HG03432 (cell line): ENCODE measurements at regions not wholly inside any gene's neighbourhood (a gene's known extent, or its start where the extent isn't known, plus 50 kb on each side); places are given as distances from the start of the nearest gene placed in this dataset.

ENCODE experiments used
- ATAC-seq: cut with Tn5 transposase; IDR thresholded peaks from one replicate; pipeline ENCODE4 v1.9.1; 2021; ENCODE audit warnings: mild to moderate bottlenecking, moderate library complexity; ENCODE audit not compliant: unreplicated experiment

DNA sequence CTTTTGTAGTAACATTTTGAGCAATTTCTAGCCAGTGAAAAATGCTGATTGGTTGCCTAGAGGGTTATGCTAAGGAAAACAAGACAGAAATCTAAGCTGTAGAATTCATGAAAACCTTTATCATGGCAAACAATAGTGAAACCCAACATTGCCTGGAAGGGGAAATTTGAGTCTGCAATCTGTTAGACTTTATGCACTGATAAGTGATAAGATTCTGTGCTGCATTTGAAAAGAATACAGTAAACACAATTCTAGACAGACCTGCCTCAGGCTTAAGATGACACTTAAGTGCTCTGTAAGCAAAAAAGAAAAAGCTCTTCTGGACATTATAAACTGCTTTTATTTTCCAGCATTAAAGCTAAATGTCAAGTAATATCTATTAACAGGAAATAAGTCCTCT lies 519.3 kb downstream of the ISL1 start:
- ATAC-seq, result no peak

DNA sequence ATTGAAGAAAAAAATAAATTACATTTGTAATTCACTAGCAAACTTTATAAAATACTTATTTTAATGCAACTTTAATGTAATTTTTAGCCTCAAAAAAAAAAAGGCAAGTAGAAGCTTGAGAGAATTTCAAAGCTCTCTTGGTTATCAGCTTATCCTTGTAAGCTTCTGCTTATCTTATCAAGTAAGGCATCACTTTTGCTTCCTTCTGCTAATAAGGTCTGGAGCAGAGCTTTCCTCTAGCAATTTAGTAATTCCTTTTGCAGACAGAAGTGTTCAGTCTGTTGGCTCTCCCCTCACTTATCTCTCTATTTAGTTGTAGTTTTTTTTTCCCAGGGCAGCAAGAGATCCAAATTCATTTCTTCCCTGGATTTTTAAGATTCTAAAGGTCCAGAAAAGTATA lies 525.0 kb downstream of the ISL1 start:
- ATAC-seq, result no peak

DNA sequence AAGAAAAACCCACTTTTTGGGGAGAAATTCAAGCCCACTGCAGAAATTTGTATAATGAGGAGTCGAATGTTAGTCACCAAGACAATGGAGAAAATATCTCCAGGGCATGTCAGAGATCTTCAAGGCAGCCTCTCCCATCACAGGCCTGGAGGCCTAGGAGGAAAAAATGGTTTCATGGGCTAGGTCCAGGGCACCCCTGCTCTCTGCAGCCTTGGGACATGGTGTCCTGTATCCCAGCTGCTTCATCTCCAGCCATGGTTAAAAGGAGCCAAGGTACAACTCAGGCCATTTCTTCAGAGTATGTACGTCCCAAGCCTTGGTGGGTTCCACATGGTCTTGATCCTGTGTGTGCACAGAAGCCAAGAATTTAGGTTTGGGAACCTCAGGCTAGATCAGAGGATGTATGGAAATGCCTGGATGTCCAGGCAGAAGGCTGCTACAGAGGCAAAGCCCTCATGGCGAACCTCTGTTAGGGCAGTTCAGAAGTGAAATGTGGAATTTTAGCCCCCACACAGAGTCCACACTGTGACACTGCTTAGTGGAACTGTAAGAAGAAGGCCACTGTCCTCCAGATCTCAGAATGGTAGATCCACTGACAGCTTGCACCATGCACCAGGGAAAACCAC lies 561.4 kb downstream of the ISL1 start:
- no peak for ATAC-seq

DNA sequence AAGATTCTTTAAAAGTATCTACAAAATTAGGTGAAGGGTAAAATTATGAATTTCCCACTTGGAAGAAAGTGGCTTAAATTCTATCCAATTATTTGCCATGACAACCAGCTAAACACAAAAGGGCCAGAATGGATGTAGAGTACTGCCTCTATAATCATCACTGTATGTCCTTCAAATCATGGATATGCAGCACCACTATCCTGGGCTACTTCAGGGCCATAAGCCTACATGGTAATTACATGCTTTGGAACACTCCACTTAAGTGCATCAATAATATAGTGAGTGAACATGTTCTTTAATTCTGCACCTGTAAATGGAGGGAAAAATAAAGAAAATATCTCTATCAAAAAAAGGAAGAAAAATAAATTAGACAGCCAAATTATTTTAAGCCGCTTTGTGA lies 575.2 kb downstream of the ISL1 start:
- no peak for ATAC-seq

DNA sequence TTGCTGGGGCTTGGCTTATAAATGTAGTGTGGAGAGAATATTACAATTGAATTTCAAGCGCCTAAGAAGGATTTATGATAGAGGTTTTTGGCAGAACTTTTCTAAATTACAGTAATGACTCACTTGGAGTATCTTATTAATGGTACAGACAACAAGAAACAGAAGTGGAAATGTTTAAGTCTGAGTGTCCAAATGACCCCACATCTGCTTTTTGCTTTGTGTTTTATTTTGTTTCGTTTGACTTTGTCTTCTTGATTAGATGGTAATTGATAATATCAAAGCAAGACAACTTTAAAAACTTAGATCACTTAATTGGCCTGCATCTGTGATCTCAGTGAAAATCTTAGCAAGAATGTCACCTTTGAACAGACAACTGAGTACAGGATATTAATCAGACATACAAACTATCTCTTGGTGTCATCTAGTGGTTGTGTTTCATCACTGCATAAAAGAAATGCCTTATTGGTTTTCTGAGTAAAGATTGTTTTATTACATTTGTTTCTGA lies 577.4 kb downstream of the ISL1 start:
- peak; percentile 47 for ATAC-seq

DNA sequence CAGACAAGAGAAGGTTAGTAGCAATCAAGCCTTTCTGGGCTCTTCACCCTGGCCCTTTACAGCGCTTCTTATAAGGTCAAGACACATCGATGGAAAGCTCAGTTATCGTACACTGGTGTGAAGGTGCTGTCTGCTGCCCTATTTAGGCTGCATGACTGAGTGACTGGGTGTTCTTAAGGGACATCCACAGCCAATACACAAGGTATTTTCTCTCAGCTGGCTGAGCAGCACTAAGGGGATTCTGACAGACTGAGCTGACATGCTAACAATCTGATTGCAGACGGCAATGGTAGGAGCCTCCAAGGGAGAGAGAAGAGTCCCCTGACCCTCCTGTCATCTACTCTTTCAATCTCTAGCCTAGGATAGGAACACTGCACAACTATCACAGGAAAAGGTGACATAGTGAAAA lies 577.9 kb downstream of the ISL1 start:
- peak; percentile 24 for ATAC-seq

DNA sequence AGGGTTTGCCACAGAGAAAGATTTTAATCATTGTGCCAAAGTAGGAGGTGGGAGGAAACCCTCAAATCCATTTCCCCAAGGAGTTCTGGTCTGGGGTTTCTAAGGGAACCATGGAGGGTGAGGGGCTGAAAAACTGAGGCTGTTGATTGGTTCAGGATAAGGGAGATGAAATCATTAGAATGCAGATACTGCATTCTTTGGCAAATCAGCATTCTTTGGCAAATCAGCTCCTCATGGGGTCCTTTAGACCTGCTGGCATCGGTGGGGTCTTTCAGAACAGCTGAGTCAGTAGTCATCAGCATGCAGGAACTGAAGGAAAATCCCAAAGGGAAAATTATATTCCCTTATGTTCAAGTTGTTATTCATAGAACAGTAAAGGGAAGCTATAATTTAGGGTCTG lies 585.5 kb downstream of the ISL1 start:
- no peak for ATAC-seq

DNA sequence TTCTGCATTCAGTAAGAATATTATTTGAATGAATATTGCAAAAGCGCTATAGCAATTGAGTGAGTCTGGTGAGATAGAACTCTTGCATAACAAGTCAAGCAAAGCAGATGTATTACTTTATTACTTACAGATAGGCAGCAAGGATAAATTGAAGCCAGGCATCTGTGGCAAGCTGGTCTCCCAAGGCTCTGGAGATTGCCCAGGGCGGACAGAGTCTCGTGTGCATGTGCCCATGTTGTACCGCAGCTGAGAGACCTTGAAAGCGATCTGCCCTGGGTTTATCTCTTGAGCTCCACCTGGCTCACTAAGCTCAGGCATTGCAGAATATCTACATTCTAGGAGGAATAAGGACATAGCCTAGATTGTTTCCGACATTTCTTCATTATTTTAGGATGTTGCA lies 591.6 kb downstream of the ISL1 start:
- no peak for ATAC-seq

DNA sequence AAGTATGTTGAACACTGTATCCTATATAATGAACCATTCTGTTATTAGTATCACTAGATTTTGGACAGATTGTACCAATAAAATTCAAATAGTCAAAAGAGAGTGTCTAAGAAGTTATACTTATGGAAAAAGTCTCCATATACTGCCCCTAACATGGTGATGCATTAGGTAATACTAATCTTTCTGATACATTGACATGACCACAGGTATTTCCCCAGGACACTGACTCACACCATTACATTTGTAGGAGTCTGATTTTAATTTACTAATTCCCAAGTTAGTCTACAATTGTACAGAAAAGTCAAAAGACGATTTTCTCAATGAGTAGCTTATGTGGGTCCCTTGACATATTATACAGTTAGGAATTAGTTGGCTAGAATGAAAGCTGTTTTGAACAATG lies 593.8 kb downstream of the ISL1 start:
- ATAC-seq, result no peak

DNA sequence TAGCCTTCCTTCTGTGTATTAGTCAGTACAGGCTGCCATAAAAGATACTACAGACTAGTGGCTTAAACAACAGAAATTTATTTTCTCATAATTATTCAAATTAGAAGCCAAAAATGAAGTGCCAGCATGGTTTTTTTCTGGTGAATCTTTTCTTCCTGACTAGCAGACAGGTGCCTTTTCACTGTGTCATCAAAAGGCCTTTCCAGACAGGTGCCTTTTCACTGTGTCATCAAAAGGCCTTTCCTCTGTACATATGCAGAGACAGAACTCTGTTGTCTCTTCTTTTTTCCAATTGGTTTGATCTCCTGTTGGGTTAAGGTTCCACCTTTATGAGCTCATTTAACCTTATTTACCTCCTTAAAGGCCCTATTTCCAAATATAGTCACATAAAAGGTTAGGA lies 599.9 kb downstream of the ISL1 start:
- ATAC-seq, result no peak

DNA sequence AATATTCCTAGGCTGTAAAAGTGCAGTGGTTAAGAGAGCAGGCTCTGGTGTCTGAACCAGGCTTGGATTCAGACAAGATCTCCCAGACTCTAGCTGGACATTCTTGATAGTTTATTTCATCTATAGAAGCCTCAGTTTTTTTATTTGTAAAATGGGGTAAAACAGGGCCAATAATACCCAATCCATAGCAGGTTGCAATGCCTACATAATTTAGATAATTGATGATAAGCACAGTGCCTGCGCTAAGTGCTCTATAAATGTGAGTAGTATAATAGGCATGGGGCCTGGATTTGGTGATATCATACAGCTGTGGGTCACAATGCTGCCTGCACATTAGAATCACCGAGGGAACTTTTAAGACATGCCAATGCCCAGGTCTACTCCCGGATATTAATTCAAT lies 603.5 kb downstream of the ISL1 start:
- ATAC-seq, result no peak

DNA sequence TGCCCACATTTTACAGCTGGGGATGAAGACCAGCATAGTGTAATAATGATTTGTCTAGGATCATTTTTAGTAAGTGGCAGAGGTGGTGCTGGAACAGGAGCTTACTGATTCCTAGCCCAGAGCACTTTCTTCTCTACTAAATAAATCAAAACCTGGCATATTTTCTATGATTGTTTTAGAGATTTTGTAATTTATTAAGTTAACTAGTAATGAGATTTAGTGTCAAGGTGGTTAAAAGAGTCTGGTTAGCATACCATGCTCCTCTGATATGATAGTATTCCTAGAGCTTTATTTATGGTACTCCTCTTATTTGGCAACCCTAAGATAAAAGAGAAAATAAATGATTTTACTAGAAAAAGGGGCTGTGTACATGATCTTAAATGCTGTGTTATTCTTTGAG lies 604.0 kb downstream of the ISL1 start:
- no peak for ATAC-seq

DNA sequence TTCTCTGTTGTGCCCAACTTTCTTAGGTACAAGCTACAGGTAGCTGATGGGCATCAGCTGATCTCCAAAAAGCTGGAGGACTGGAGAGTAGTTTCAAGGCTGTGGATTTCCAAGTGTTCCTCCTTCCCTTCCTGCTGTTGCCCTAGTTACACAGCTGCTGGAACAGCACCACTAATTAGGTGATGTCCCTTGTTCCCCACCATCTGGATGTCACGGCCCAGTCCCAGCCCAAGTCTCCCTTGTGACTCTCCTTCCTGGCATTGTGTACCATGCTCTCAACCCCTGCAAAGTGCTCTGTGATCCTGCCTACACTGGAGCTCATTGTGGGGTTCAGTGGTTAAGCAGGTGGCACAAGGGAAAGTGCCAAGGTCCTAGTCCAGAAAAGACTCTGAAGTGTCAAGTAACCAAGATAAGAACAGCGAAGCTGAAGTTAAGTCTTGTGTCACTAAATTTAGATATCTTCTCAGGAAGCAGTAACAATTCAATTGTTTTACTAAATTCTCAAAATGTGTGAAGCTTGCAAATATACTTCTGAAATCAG lies 604.5 kb downstream of the ISL1 start:
- no peak for ATAC-seq

DNA sequence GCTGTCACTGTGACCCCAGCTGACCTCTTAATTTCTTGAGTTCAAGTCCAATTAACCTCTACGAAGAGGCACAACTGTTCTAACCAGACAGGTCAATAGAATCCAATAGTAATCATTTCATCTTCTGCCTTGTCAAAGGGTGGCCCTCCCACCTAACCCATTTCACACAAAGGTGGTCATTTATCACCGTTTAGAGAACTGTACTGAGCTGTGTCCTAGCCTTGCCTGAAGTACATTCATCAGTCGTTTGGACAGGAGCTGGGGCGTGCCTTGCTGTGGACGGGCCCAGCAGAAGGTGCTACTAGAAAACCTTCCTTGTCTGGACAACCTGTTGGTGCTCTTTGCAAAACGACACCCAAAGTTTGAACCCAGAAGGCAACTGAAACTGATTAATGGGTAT lies 605.4 kb downstream of the ISL1 start:
- ATAC-seq, result no peak

DNA sequence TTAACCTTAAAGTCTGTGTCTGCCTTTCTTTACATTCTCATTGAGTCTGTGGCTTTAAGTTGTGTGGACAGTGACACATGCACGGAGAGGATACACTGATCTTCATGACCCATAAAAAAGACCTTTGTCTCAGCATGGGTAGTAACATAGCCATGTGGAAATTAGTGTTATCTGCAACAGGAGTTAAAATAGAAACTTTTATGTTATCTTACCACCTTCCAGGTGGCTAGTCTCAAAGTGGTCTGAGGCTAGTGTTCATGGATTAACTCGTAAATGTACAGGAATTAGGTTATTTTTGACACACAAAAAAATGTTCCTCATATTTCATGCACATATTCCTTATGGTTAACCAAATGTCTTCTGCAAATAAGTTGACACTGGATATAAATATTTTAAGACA lies 607.0 kb downstream of the ISL1 start:
- ATAC-seq, result no peak

DNA sequence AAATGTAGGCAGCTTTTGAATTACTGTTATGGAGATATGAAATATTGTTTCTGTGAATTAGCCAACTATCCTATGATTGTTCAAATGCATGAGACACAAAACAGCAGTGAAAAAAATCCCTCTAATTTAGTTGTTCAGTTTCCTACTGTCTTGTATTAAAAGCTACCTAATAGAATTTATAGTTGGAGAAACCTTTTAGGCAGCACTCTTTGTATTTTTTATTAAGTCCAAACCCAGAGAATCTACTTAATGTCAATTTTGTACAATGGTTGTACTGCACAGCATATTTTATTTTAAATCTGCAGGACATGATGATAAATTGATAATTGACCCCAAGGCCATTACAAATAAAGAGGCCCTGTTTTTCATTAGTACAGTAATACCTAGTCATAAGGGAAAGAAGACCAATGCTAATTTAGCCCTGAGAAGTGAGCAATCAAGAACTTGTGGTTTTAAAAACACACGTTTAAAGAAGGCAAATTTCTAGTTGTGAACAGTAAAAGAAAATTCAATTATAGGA lies 607.5 kb downstream of the ISL1 start:
- no peak for ATAC-seq

DNA sequence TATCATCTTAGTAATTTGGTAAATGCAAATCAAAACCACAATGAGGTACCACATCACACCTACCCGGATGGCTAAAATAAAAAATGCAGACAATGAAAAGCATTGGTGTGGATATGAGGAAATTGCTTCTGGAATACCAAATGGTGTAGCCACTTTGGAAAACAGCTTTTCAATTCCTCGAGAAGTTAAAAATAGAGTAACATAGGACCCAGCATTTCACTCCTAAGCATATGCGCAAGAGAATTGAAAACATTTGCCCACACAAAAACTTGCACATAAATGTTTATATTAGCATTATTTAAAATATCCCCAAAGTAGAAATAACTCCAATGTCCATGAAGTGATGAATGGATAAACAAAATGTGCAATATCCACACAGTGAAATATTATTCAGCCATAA lies 608.7 kb downstream of the ISL1 start:
- ATAC-seq, result no peak

DNA sequence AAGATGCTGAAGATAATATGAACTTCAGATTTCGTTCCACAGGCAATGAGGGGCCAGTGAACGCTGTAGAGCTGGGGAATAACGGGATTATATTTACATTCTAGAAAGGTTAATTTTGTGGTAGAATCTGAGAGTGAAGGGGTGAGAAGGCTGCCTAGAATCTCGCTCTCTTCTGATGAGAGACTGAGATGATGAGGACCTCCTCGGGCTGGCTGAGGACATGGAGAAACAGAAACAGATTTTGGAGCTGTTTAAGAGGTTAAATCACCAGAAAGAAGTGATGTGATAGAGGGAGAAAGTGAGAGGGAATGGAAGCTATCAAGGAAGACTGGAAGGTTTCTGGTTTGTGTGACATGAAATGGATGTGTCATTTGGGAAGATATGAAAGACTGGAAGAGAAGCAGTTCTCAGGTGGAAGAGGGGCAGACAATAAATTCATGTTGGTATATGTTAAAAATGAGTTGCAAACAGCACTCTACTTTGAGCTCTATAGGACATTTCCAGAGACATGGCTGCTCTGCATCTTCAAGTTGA lies 612.6 kb downstream of the ISL1 start:
- ATAC-seq, result no peak

DNA sequence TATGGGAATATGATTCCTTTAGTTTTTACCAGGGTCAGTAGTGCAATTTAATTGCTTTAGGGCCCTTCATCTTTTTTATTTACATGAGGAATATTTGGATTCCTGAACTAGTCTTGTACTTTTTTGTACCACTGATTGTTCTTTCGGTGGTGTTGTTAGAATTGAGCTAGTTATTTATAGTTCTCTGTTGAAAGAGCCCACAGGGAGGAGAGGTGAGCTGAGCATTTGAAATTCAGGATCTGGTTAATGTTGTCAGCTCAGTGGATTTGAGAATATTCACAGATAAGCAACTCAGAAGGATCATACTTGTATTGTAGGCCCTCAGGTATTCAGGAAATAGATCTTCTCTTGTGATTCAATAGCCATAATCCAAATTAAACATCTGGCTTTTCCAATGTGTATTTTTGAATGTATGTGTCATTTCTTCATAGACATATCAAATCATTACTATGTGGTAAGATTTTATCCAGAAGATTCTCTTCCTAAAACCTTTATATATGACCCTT lies 613.2 kb downstream of the ISL1 start:
- ATAC-seq, result no peak

DNA sequence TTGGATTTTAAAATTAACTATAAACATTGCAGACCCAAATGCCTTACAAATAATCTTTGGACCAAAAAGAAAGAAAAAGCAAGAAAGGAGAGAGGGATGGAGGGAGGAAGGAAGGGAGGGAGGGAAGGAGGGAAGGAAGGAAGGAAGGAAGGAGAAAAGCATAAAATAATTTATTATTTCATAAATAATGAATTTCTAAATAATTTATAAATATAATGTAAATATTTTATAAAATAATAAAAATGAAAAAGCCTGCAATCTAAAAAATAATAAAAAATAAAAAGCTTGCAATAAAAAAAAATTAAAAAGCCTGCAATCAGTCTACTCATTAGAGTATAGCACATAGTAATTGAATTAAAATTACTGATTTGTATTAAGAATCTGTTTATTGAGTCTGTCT lies 614.3 kb downstream of the ISL1 start:
- ATAC-seq, result no peak

DNA sequence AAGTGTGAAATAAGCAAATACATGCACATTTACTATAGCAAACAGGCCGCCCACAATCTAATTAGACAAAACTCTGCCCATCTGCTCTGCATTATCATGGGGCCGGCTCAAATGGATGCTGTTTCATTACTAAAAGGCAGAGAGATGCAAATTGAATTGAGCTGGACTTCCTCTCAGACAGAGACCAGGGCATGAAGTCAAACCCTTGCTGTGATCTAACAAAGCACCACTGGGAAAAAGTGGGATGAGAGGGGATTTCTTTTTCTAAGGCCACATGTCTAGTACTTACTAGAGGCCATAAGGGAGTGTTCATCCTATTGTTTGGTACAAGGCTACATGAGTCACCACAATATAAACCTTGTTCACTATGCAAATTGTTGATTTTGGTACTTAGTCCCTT lies 614.7 kb downstream of the ISL1 start:
- ATAC-seq, result no peak

DNA sequence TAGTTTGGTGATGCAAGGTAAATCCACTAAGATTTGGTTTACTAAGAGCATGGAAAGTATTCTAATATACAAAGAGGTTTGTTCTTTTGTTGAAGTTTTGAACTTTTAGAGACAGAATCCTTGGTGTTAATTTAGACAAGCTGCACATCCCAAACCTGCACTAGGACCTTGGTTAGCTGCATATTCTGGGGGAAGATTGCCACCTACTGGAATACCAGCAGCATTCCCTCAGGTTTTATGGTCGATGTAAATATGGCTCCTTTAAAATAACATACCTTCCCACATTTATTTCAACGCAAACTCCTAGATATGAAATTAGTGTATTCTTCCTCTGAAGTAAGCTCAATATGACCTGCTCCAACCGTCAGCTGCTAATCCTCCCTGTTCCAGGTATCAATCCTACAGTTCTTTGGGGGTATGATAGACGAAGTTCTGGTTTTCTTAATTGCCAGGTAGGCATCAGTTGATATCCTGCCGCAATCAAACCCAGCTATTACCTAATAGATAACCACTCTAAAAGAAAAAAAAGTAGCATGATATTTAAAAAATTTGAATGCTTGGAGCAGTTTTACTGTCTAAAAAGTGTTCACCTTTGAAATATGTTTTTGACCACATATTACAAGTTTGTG lies 624.1 kb downstream of the ISL1 start:
- ATAC-seq, result no peak
